ENCODE measurements at regions not wholly inside any gene's neighbourhood (a gene's known extent, or its start where the extent isn't known, plus 50 kb on each side); places are given as distances from the start of the nearest gene placed in this dataset.
A peak's percentile ranks its signal among the peaks of the same experiment; 100 is the strongest.

GRCh38 chrX:13266641-13267345 is 53.1 kb downstream of the ATXN3L start:
- no peak for DNase-seq

DNA sequence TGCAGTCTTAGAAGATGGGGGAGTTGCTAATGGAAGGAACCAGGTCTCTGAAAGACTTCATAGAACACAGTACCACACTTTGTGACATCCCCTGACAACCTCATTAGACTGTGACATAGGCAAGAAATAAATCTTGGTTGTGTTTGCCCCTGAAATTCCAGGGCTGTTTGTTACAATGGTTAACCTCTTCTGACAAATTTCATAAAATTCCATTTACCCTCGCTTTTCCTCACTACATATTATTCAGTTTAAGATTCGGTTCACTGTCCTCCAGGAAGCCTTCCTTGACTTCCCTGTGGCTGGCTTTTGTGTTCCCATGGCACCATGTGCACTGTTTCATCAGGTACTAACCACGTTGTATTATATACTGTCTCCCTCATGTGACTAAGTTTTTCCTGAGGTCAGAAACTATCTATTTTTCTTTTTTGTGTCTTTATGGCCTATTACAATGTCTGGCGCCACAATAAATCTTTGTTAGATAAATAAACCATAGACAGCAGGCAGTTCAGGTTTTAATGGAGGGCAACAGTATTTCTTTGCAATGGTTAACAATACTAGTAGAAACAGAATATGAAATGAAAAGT is 54.2 kb downstream of the ATXN3L start:
- DNase-seq, result no peak

- no peak for DNase-seq
Observed at GRCh38 chrX:13265111-13265510, 54.7 kb downstream of the ATXN3L start.

DNA sequence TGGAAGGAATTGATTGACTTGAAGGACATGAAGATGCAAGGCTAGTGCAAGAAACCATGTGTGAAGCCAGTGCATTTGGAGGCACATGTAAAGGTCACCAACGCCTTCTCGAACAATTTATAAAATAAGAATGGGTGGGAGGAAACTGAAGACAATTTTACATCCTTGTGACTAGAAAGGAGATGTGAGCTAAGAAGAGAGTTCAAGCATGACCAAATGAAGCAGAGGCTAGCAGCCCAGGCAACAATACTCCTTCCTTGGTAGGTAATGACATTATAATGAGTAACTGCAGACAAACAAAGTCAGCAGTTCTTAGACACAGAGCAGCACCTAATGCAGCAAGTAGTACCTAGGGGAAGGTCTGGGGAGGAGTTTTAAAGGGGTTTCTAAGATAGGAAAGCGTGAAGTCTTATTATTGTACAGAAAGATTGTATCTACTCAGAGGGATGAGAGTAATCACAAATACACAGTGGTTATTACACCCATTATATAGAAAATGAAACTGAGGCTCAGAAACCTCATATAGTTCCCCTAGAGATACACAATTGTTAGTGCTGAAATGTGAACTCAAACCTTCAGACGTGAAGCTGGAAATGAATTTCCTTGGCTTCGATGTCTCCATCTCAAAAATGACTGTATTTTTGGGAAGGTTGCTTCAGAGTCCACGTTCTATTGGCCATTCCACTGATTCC is 56.1 kb downstream of the ATXN3L start:
- no peak for DNase-seq

DNA sequence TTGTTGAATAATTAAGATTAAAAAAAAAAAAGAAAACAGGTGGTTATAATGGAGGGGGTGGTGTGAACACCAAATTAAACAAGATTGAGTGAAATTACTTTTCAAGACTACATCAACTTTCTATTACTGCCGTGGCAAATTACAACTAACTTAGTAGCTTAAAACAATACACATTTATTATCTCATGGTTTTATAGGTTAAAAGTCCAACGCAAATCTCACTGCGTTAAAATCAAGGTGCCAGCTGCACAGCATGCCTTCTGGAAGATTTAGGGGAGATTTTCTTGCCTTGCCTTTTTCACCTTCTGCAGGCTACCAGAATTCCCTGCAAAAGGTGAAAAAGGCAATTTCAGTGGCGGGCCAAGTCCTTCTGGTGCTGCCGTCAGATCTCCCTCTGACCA is 58.5 kb downstream of the ATXN3L start:
- DNase-seq, result no peak

- no peak for DNase-seq
Observed at GRCh38 chrX:13260598-13260997, 59.3 kb downstream of the ATXN3L start.

GRCh38 chrX:13258725-13259124 is 61.1 kb downstream of the ATXN3L start:
- no peak for DNase-seq

DNA sequence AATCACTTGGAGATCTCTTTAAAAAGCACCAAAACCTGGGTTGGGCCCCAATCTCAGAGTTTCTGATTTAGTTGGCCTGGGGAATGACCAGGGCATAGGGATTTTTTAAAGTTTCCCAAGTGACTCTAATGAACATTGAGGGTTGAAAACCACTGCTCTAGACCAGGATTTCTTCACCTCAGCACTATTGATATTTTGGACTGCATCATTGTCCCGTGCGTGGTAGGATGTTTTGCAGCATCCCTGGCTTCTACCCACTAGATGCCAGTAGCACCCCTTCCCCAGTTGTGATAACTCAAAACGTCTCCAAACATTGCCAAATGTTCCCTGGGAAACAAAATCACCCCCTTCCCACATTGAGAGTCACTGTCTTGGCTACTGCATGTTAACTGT is 61.8 kb downstream of the ATXN3L start:
- DNase-seq, result no peak

DNA sequence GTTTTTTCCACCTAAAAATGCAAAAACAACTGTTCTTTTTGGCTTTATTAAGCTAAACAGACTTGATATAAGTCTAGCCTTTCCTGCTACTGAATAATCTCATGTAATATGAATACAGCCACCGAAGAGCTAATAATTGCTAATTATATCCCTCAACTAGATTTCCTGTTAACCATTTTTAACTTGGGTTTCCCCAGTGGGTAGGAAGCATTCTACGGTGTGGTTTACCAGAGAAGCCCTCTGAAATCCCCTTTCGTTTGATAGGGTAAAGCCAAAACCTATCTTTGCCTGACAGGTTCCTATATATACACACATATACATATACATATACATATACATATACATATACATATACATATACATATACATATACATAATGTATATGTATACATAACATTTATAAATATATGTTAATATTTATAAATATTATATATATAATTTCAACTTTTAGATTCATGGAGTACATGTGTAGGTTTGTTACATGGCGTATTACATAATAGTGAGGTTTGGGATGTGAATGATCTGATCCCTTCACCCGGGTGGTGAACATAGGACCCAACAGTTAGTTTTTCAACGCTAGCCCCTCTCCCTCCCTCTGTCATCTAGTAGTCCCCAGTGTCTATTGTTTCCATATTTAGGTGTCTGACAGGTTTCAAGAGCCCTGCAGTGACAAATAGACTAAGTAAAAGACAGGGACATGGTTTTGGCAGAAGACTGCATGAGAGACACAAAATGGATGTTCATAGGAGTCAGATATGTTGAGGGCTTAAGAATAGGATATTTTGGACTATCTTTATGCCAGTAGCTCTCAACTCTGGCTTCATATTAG is 62.4 kb downstream of the ATXN3L start:
- DNase-seq, result no peak

GRCh38 chrX:13256603-13257002 is 63.2 kb downstream of the ATXN3L start:
- DNase-seq, result no peak

GRCh38 chrX:13254870-13255269 is 65.0 kb downstream of the ATXN3L start:
- no peak for DNase-seq

DNA sequence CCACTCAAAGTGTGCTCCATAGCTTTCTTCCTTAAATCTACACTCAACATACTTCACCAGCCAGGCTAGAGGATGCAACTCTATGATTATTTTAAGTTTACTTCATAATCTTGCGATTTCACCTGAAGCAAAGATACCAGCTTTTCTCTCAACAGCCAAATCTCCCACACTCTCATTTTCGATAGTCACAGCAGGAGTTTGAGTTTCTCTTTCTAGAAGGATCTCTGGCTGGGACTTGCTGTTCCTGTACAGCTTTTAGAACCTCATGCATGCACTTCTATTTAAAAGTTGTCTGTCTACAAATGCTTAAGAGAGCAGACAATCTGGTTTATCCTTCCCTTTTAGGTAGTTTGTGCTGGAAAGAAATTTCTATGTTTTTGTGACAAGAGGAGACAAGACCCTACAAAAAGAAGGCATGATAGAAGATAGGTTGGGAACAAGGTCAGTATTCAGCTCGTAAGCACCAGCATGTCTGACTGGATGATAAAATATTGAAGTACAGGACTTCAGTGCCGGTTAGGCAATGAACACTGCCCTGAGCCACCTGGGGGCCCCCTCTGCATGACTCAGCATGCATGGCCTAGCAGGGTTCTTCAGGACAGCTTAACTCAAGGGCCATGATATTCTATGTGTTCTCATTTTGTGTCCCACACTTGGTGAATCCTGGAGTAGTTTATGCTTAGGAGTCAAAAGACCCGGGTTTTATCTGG is 65.6 kb downstream of the ATXN3L start:
- DNase-seq, result peak; percentile 9

GRCh38 chrX:13253223-13253622 is 66.6 kb downstream of the ATXN3L start:
- DNase-seq, result no peak

- no peak for DNase-seq
Observed at GRCh38 chrX:13252726-13253125, 67.1 kb downstream of the ATXN3L start.

DNA sequence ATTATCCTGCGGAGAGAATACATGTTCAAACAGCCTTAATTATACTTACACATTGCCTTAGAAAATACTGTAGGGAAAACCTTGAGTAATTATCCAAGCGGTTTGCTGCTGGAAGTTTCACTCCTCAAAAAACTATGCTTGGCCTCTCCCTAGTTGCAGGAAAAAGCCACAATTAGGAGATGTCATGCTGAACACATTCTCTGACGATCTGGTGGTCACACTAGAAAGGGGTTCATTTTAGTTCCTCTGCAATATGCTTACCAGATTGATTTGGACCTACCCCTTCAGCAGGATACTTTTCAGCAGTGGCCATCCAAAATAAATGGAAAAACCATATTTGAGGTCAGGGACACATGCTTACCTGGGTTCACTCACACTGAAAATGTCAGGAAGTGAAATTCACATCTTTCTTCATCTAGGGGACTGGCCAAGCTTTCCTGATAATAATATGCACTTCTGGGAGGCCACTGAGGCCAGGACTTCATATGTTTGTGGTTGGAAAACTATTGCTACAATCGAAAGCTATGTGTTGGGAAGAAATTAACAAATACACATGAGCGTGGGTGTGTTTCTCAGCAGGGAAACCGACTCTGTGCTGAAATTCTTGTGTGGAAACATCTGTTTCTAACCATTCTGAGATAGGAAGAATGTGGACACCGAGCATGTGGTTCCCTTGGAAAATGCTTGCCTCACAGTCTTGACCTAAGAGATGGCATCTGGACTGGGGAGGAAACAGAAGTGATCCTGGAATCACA is 68.8 kb downstream of the ATXN3L start:
- peak; percentile 24 for DNase-seq

GRCh38 chrX:13248867-13249486 is 70.9 kb downstream of the ATXN3L start:
- peak; percentile 10 for DNase-seq

GRCh38 chrX:13239272-13239671 is 80.6 kb downstream of the ATXN3L start:
- DNase-seq, result peak; percentile 31

DNA sequence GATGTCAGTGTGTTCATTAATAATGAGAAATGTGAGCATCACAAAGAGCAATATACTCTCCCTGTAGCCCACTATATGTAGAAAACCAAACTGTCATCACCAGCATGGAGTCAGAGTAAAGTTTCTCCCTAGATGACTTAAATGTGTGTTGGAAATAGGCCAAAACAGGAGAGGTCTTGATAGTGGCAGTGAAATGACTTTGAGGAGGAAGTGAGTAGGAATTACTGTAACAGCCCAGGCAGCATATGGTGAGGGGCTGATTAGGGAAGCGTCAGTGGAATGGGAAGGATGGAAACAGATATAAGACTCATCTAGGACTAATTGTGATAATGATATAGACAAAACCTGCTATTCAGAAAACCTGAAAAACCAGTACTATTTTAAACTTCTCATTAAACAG is 83.9 kb downstream of the ATXN3L start:
- no peak for DNase-seq

DNA sequence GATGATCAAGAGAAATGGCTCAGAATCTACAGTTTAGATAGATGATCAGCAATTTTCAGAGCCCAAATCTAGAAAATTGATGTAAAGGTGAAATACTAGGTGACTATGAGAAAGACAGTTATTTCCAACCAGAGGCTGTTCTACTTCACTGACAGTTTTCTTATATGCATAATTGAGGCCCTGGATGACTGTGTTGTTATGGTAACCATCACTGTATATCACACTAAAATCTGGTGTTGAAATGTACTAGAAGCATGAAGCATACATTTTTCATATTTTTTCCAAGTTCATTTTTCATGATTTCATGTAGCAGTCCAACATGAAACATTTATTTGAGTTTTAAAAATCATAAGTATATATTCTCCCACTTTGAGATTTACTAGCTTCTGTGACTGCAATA is 87.4 kb downstream of the ATXN3L start:
- no peak for DNase-seq

- DNase-seq, result no peak
Observed at GRCh38 chrX:13226214-13226613, 93.6 kb downstream of the ATXN3L start.
